GM10266 (cell line): ENCODE measurements at regions not wholly inside any gene's neighbourhood (a gene's known extent, or its start where the extent isn't known, plus 50 kb on each side); places are given as distances from the start of the nearest gene placed in this dataset.
"Not testable (repeated sequence)": the region's sequence is repeated elsewhere in the genome, so short reads cannot be mapped to it uniquely, and the experiment has no call there.

Experiments
- DNase-seq: peaks from one replicate; pipeline ENCODE4 v3.0.0; 2012; ENCODE audit errors: extremely low spot score
- CTCF ChIP-seq: IDR thresholded peaks from 2 replicates; pipeline ENCODE4 v1.5.1; 2012; ENCODE audit warnings: mild to moderate bottlenecking, low read depth; ENCODE audit not compliant: control insufficient read depth, insufficient read depth; ENCODE audit errors: missing control alignments

GRCh38 chr4:77505958-77506319 lies 99.7 kb upstream of the CXCL13 start:
- DNase-seq: no peak
- TF ChIP-seq CTCF: no peak

- TF ChIP-seq CTCF: no peak
- DNase-seq: no peak
These were observed 95.3 kb upstream of the CXCL13 start for GRCh38 chr4:77510367-77510766.

GRCh38 chr4:77525538-77525937 lies 80.1 kb upstream of the CXCL13 start:
- no peak for TF ChIP-seq CTCF
- no peak for DNase-seq

- DNase-seq: not testable (repeated sequence)
These were observed 77.7 kb upstream of the CXCL13 start for GRCh38 chr4:77527900-77528299.

- no peak for TF ChIP-seq CTCF
- DNase-seq: no peak
These were observed 67.5 kb upstream of the CXCL13 start for GRCh38 chr4:77538144-77538543.

GRCh38 chr4:77538574-77539157 lies 67.0 kb upstream of the CXCL13 start:
- no peak for DNase-seq
- TF ChIP-seq CTCF: no peak
